HCT116 (cell line): ENCODE measurements at regions not wholly inside any gene's neighbourhood (a gene's known extent, or its start where the extent isn't known, plus 50 kb on each side); places are given as distances from the start of the nearest gene placed in this dataset.

Source experiments
- ATAC-seq: fragments of 200-7000 bp; cut with Tn5 transposase; 2 replicates; pipeline ENCODE4 v1.9.1; 2020; ENCODE audit warnings: mild to moderate bottlenecking, moderate library complexity
- BruUV-seq: library from RNA; stranded (reverse); fragments of 400-500 nt; replicated peaks from 2 replicates; lab custom pipeline; 2021; lab: Mats Ljungman, UMichigan
- CTCF ChIA-PET: fragments of 300-600 bp; sonication (Branson Sonifier 250); formaldehyde crosslinking; loops from one replicate; lab custom pipeline; 2021; ENCODE audit warnings: antibody characterized with exemption; lab: Charles Lee
- POLR2A ChIA-PET: fragments of 300-600, 350-600 bp; sonication (Branson Sonifier 250); formaldehyde crosslinking; loops from one replicate; lab custom pipeline; 2021; ENCODE audit warnings: antibody characterized with exemption; lab: Charles Lee
- RAD21 ChIA-PET, 2 experiments: fragments of 300-600 bp; sonication (Branson Sonifier 250); formaldehyde crosslinking; loops; one replicate each; lab custom pipeline; 2023; ENCODE audit warnings: low total read pairs in 2 of 2; ENCODE audit not compliant: uncharacterized antibody in 2 of 2, unreplicated experiment in 2 of 2, low non-redundant PET in 1 of 2; lab: Charles Lee
- DNase-seq: peaks from one replicate; pipeline ENCODE4 v3.0.0-alpha.2; 2010; ENCODE audit warnings: low read depth, low spot score
- H2AFZ ChIP-seq: fragments of 200-600 bp; shearing (Covaris generic), sonication (generic); 2 replicates; pipeline ENCODE4 v1.6.1; 2017; ENCODE audit warnings: low read depth, mixed run types, mixed read lengths, antibody characterized with exemption, low read length; ENCODE audit not compliant: poor library complexity, severe bottlenecking
- H3K27ac ChIP-seq: 2 replicates; pipeline ENCODE4 v1.5.1; 2012; ENCODE audit warnings: low read depth, low read length
- H3K27me3 ChIP-seq: fragments of 200-600 bp; sonication (generic); 2 replicates; pipeline ENCODE4 v1.6.1; 2016; ENCODE audit warnings: mixed run types, low read length, mixed read lengths; ENCODE audit not compliant: insufficient read depth
- H3K36me3 ChIP-seq, 2 experiments: fragments of 200-500 bp in 1 of 2; fragments of 200-600 bp in 1 of 2; sonication (Bioruptor generic) in 1 of 2; sonication (generic) in 1 of 2; 2 replicates each; pipeline versions ENCODE4 v1.5.1 to v1.6.1; 2014 to 2016; ENCODE audit warnings: low read length in 2 of 2, inconsistent platforms in 1 of 2, mixed read lengths in 1 of 2, mixed run types in 1 of 2; ENCODE audit not compliant: insufficient read depth in 2 of 2, control insufficient read depth in 1 of 2
- H3K4me1 ChIP-seq, 2 experiments: fragments of 200-600 bp in 1 of 2; sonication (generic) in 1 of 2; 2 replicates each; pipeline versions ENCODE4 v1.5.1 to v1.6.1; 2012 to 2017; ENCODE audit warnings: low read length in 2 of 2, inconsistent platforms in 1 of 2, mild to moderate bottlenecking in 1 of 2, mixed read lengths in 1 of 2, mixed run types in 1 of 2, moderate library complexity in 1 of 2; ENCODE audit not compliant: insufficient read depth in 2 of 2, control insufficient read depth in 1 of 2
- H3K4me2 ChIP-seq: fragments of 200-600 bp; sonication (generic); 2 replicates; pipeline ENCODE4 v1.6.1; 2017; ENCODE audit warnings: mixed run types, low read length, mixed read lengths
- H3K4me3 ChIP-seq, 2 experiments: fragments of 200-600 bp in 1 of 2; sonication (generic) in 1 of 2; replicated peaks in 1 of 2; 2 replicates each; pipeline ENCODE4 v1.5.1; 2011 to 2016; ENCODE audit warnings: low read length in 2 of 2, control low read depth in 1 of 2, low read depth in 1 of 2, mild to moderate bottlenecking in 1 of 2, mixed read lengths in 1 of 2, mixed run types in 1 of 2
- H3K79me2 ChIP-seq: fragments of 200-600 bp; sonication (generic); 2 replicates; pipeline ENCODE4 v1.6.1; 2017; ENCODE audit warnings: mild to moderate bottlenecking, mixed run types, low read length, moderate library complexity, mixed read lengths; ENCODE audit not compliant: insufficient read depth
- H3K9ac ChIP-seq: fragments of 200-600 bp; sonication (generic); 2 replicates; pipeline ENCODE4 v1.6.1; 2016; ENCODE audit warnings: low read length, mixed read lengths
- H3K9me2 ChIP-seq: fragments of 200-600 bp; sonication (generic), shearing (Covaris generic); 2 replicates; pipeline ENCODE4 v1.6.1; 2017; ENCODE audit warnings: mixed run types, mild to moderate bottlenecking, moderate library complexity; ENCODE audit not compliant: insufficient read depth
- H3K9me3 ChIP-seq, 2 experiments: fragments of 200-500 bp in 1 of 2; fragments of 200-600 bp in 1 of 2; sonication (Bioruptor generic) in 1 of 2; sonication (generic) in 1 of 2; 2 replicates each; pipeline ENCODE4 v1.6.1; 2014 to 2017; ENCODE audit warnings: low read length in 2 of 2, mixed read lengths in 2 of 2, inconsistent platforms in 1 of 2, low read depth in 1 of 2, mild to moderate bottlenecking in 1 of 2, mixed run types in 1 of 2, moderate library complexity in 1 of 2; ENCODE audit not compliant: control insufficient read depth in 1 of 2, insufficient read depth in 1 of 2
- H4K20me1 ChIP-seq: fragments of 200-600 bp; sonication (generic), shearing (Covaris generic); 2 replicates; pipeline ENCODE4 v1.6.1; 2017; ENCODE audit warnings: mixed run types, mild to moderate bottlenecking, moderate library complexity; ENCODE audit not compliant: insufficient read depth
- CBX3 ChIP-seq: IDR thresholded peaks from 2 replicates; pipeline ENCODE4 v1.6.1; 2012; ENCODE audit warnings: low read depth
- CEBPB ChIP-seq: IDR thresholded peaks from 2 replicates; pipeline ENCODE4 v1.6.1; 2012; ENCODE audit warnings: low read depth
- EGR1 ChIP-seq: IDR thresholded peaks from 2 replicates; pipeline ENCODE4 v1.6.1; 2012; ENCODE audit warnings: low read depth
- EZH2 ChIP-seq: fragments of 200-600 bp; sonication (generic); IDR thresholded peaks from 2 replicates; pipeline ENCODE4 v1.6.1; 2017; ENCODE audit warnings: antibody characterized with exemption, mixed run types
- EZH2phosphoT487 ChIP-seq: fragments of 200-600 bp; IDR thresholded peaks from 2 replicates; pipeline ENCODE4 v1.6.1; 2018; ENCODE audit warnings: antibody characterized with exemption, borderline replicate concordance
- FOSL1 ChIP-seq: IDR thresholded peaks from 2 replicates; pipeline ENCODE4 v1.6.1; 2012; ENCODE audit warnings: low read depth
- JUND ChIP-seq: IDR thresholded peaks from 2 replicates; pipeline ENCODE4 v1.6.1; 2012
- POLR2A ChIP-seq: IDR thresholded peaks from 2 replicates; pipeline ENCODE4 v1.7.0; 2011; ENCODE audit warnings: borderline replicate concordance; ENCODE audit not compliant: insufficient read depth, insufficient read length; ENCODE audit errors: extremely low read depth
- POLR2AphosphoS5 ChIP-seq: IDR thresholded peaks from 2 replicates; pipeline ENCODE4 v1.6.1; 2011; ENCODE audit warnings: mild to moderate bottlenecking, low read depth, low read length, moderate library complexity
- RAD21 ChIP-seq: IDR thresholded peaks from 2 replicates; pipeline ENCODE4 v1.6.1; 2012; ENCODE audit warnings: low read depth, mild to moderate bottlenecking
- SIN3A ChIP-seq: IDR thresholded peaks from 2 replicates; pipeline ENCODE4 v1.6.1; 2012; ENCODE audit warnings: low read depth
- SP1 ChIP-seq: IDR thresholded peaks from 2 replicates; pipeline ENCODE4 v1.6.1; 2012; ENCODE audit warnings: low read depth
- SRF ChIP-seq: IDR thresholded peaks from 2 replicates; pipeline ENCODE4 v1.6.1; 2012; ENCODE audit warnings: low read depth
- TCF7L2 ChIP-seq: IDR thresholded peaks from 2 replicates; pipeline ENCODE4 v1.7.0; 2011; ENCODE audit warnings: borderline replicate concordance, inconsistent platforms; ENCODE audit not compliant: insufficient read depth, insufficient read length; ENCODE audit errors: extremely low read depth
- ZFX ChIP-seq: fragments of 450-650 bp; IDR thresholded peaks from 2 replicates; pipeline ENCODE4 v1.6.1; 2017
- ZNF274 ChIP-seq: fragments of 200-500 bp; sonication (Bioruptor generic); IDR thresholded peaks from 2 replicates; pipeline ENCODE4 v1.6.1; 2014; ENCODE audit warnings: mild to moderate bottlenecking, low read depth, low read length, inconsistent platforms
- intact Hi-C: fragments of 100-400 bp; cut with micrococcal nuclease; formaldehyde crosslinking; loops from 2 replicates; pipeline ENCODE4 v1.10.0; 2022
- TF ChIP-seq, protein P1 (sequence below): IDR thresholded peaks from 2 replicates; pipeline ENCODE4 v1.6.1; 2011; ENCODE audit warnings: mild to moderate bottlenecking, low read length, moderate library complexity; ENCODE audit not compliant: insufficient replicate concordance; ENCODE audit errors: extremely low read depth
- TF ChIP-seq, protein P2 (sequence below): IDR thresholded peaks from 2 replicates; pipeline ENCODE4 v1.6.1; 2012; ENCODE audit warnings: low read depth

DNA sequence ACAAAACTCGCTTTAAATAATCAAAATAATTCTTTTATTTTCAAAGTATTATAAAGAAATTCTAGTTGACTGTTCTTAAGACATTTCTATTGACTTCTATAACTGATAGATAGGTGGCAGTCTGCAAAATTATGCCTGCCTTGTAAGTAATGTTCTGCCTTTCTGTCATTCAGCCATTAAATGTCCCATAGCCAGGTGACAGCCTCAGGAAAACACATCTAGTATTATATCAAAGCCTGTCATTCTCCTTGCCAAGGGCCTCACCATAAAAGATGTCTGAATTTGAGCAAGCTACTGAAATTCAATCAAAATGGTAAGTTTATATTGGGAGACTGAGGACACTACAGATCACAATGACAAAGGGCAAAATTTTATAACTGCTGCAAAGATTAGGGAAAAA lies 170.4 kb upstream of the COX7C start:
- H3K9ac ChIP-seq = no peak overlapping the region

More for the DNA sequence above, 170.4 kb upstream of the COX7C start:
- intact Hi-C loops = no loop called here
- ChIA-PET RAD21 (no interaction called here), CTCF (no interaction called here), POLR2A (no interaction called here)
- H3K36me3 ChIP-seq = no peaks in the 10 kb centered on the region
- H3K9me2 ChIP-seq = no peaks in the 10 kb centered on the region; the same call in 1 of the 2 replicates
- ATAC-seq = no peak
- no peak overlapping the region for H2AFZ ChIP-seq
- H3K27me3 ChIP-seq = no peaks in the 10 kb centered on the region
- H3K4me3 ChIP-seq = no peak overlapping the region
- TF ChIP-seq SP1 (no peak), EZH2 (no peak), SRF (no peak), ZFX (no peak), ZNF274 (no peak), JUND (no peak), POLR2AphosphoS5 (no peak), SIN3A (no peak), CEBPB (no peak), EZH2phosphoT487 (no peak), CBX3 (no peak), POLR2A (no peak), RAD21 (no peak), EGR1 (no peak), TCF7L2 (no peak), FOSL1 (no peak)
- TF ChIP-seq, protein P1, sequence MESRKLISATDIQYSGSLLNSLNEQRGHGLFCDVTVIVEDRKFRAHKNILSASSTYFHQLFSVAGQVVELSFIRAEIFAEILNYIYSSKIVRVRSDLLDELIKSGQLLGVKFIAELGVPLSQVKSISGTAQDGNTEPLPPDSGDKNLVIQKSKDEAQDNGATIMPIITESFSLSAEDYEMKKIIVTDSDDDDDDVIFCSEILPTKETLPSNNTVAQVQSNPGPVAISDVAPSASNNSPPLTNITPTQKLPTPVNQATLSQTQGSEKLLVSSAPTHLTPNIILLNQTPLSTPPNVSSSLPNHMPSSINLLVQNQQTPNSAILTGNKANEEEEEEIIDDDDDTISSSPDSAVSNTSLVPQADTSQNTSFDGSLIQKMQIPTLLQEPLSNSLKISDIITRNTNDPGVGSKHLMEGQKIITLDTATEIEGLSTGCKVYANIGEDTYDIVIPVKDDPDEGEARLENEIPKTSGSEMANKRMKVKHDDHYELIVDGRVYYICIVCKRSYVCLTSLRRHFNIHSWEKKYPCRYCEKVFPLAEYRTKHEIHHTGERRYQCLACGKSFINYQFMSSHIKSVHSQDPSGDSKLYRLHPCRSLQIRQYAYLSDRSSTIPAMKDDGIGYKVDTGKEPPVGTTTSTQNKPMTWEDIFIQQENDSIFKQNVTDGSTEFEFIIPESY = no peak
- TF ChIP-seq, protein P2, sequence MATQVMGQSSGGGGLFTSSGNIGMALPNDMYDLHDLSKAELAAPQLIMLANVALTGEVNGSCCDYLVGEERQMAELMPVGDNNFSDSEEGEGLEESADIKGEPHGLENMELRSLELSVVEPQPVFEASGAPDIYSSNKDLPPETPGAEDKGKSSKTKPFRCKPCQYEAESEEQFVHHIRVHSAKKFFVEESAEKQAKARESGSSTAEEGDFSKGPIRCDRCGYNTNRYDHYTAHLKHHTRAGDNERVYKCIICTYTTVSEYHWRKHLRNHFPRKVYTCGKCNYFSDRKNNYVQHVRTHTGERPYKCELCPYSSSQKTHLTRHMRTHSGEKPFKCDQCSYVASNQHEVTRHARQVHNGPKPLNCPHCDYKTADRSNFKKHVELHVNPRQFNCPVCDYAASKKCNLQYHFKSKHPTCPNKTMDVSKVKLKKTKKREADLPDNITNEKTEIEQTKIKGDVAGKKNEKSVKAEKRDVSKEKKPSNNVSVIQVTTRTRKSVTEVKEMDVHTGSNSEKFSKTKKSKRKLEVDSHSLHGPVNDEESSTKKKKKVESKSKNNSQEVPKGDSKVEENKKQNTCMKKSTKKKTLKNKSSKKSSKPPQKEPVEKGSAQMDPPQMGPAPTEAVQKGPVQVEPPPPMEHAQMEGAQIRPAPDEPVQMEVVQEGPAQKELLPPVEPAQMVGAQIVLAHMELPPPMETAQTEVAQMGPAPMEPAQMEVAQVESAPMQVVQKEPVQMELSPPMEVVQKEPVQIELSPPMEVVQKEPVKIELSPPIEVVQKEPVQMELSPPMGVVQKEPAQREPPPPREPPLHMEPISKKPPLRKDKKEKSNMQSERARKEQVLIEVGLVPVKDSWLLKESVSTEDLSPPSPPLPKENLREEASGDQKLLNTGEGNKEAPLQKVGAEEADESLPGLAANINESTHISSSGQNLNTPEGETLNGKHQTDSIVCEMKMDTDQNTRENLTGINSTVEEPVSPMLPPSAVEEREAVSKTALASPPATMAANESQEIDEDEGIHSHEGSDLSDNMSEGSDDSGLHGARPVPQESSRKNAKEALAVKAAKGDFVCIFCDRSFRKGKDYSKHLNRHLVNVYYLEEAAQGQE = no peak
- TF ChIP-seq, all 23 proteins: peak for 0
- H3K4me1 ChIP-seq = no peaks in the 10 kb centered on the region
- no TSS peak for BruUV-seq
- H3K4me2 ChIP-seq = no peak overlapping the region
- H3K79me2 ChIP-seq = no peaks in the 10 kb centered on the region
- DNase-seq = no peak
- no peak overlapping the region for H3K27ac ChIP-seq
- H4K20me1 ChIP-seq = no peaks in the 10 kb centered on the region
- no peaks in the 10 kb centered on the region for H3K9me3 ChIP-seq
